GM18511 (cell line): ENCODE measurements at regions not wholly inside any gene's neighbourhood (a gene's known extent, or its start where the extent isn't known, plus 50 kb on each side); places are given as distances from the start of the nearest gene placed in this dataset.
"Not testable (repeated sequence)": the region's sequence is repeated elsewhere in the genome, so short reads cannot be mapped to it uniquely, and the experiment has no call there.

Experiments
- ATAC-seq: cut with Tn5 transposase; IDR thresholded peaks from one replicate; pipeline ENCODE4 v1.9.1; 2021; ENCODE audit warnings: mild to moderate bottlenecking, moderate library complexity; ENCODE audit not compliant: unreplicated experiment

- ATAC-seq = no peak
These were observed 90.0 kb upstream of the SEMA3C start for GRCh38 chr7:81008901-81009300.

- ATAC-seq = no peak
These were observed 88.2 kb upstream of the SEMA3C start for GRCh38 chr7:81007051-81007450.

- ATAC-seq = no peak
These were observed 86.4 kb upstream of the SEMA3C start for GRCh38 chr7:81005254-81005653.

GRCh38 chr7:81004098-81004497 is 85.2 kb upstream of the SEMA3C start:
- ATAC-seq = no peak

- ATAC-seq = no peak
These were observed 84.5 kb upstream of the SEMA3C start for GRCh38 chr7:81003326-81003725.

- ATAC-seq = no peak
These were observed 83.6 kb upstream of the SEMA3C start for GRCh38 chr7:81002421-81002820.

- ATAC-seq = no peak
These were observed 80.9 kb upstream of the SEMA3C start for GRCh38 chr7:80999771-81000170.

GRCh38 chr7:80999100-80999499 is 80.2 kb upstream of the SEMA3C start:
- no peak for ATAC-seq

- ATAC-seq = no peak
These were observed 79.0 kb upstream of the SEMA3C start for GRCh38 chr7:80997841-80998240.

GRCh38 chr7:80996236-80996635 is 77.4 kb upstream of the SEMA3C start:
- not testable (repeated sequence) for ATAC-seq

GRCh38 chr7:80991654-80992053 is 72.8 kb upstream of the SEMA3C start:
- ATAC-seq = no peak

- ATAC-seq = no peak
These were observed 65.8 kb upstream of the SEMA3C start for GRCh38 chr7:80984619-80985018.

GRCh38 chr7:80981405-80981804 is 62.6 kb upstream of the SEMA3C start:
- ATAC-seq = no peak

- no peak for ATAC-seq
These were observed 58.9 kb upstream of the SEMA3C start for GRCh38 chr7:80977751-80978150.

- no peak for ATAC-seq
These were observed 55.8 kb upstream of the SEMA3C start for GRCh38 chr7:80974396-80975358.

- no peak for ATAC-seq
These were observed 52.4 kb upstream of the SEMA3C start for GRCh38 chr7:80971225-80971624.
